Tibial artery (tissue), 4 donors: ENCODE measurements at regions not wholly inside any gene's neighbourhood (a gene's known extent, or its start where the extent isn't known, plus 50 kb on each side); places are given as distances from the start of the nearest gene placed in this dataset.

Source experiments
- DNase-seq, 2 donors: peaks; one replicate each; pipeline ENCODE4 v3.0.0-alpha.2; 2019
- H3K27ac ChIP-seq, 2 donors: fragments of 200-600 bp; sonication (generic) in 1 of 2; 1 replicate in 1 of 2; 2 replicates in 1 of 2; pipeline ENCODE4 v1.5.1; 2018 to 2019; ENCODE audit warnings: mild to moderate bottlenecking in 1 of 2
- H3K27me3 ChIP-seq, 2 donors: fragments of 200-600 bp; sonication (generic) in 1 of 2; one replicate each; pipeline versions ENCODE4 v1.5.1 to v1.6.0; 2016 to 2019
- H3K36me3 ChIP-seq, 3 donors: fragments of 200-600 bp; sonication (generic) in 2 of 3; one replicate each; pipeline ENCODE4 v1.5.1; 2016 to 2019; ENCODE audit warnings: mild to moderate bottlenecking in 2 of 3
- H3K4me1 ChIP-seq, 4 donors: fragments of 200-600 bp; sonication (generic) in 2 of 4; 1 replicate in 3 of 4; 2 replicates in 1 of 4; pipeline ENCODE4 v1.5.1; 2016 to 2019
- H3K4me3 ChIP-seq, 2 donors: fragments of 200-600 bp; sonication (generic) in 1 of 2; 1 replicate in 1 of 2; 2 replicates in 1 of 2; pipeline ENCODE4 v1.5.1; 2018 to 2019; ENCODE audit warnings: mild to moderate bottlenecking in 2 of 2
- H3K9me3 ChIP-seq, 3 donors: fragments of 200-600 bp; sonication (generic) in 1 of 3; one replicate each; pipeline ENCODE4 v1.5.1; 2016 to 2019
- intact Hi-C: fragments of 100-400 bp; cut with DNase I; formaldehyde crosslinking; loops from one replicate; pipeline ENCODE4 v1.15.0; 2023; ENCODE audit warnings: low total_unique reads
- TF ChIP-seq, protein P1 (sequence below), 2 experiments: fragments of 200-600 bp in 1 of 2; fragments of 450-650 bp in 1 of 2; IDR thresholded peaks; one replicate each; pipeline ENCODE4 v1.5.1; 2017 to 2019; ENCODE audit warnings: antibody characterized with exemption in 2 of 2, mild to moderate bottlenecking in 1 of 2, moderate library complexity in 1 of 2

DNA sequence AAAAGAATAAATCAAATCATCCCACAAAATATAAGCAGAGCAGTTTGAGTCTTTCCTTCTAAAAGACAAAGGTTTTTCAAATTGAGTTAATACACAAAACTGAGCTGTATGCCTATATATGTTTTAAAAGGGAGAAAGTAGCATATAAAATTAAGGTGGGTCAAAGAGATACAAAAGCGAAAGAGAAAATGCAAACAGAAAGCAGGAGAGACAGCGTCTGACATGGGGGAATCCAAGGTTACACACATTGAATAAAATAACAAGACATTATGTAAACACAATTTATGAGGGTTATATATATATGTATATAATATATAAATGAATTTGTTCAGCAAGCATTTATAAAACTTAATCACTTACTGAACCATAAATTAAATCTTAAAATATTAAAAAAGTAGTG, 276.1 kb upstream of the LCORL start:
- no peaks in the 10 kb centered on the region for H3K9me3 ChIP-seq
- intact Hi-C loops = no loop called here
- DNase-seq = no peak
- H3K27me3 ChIP-seq = no peaks in the 10 kb centered on the region
- TF ChIP-seq, protein P1, sequence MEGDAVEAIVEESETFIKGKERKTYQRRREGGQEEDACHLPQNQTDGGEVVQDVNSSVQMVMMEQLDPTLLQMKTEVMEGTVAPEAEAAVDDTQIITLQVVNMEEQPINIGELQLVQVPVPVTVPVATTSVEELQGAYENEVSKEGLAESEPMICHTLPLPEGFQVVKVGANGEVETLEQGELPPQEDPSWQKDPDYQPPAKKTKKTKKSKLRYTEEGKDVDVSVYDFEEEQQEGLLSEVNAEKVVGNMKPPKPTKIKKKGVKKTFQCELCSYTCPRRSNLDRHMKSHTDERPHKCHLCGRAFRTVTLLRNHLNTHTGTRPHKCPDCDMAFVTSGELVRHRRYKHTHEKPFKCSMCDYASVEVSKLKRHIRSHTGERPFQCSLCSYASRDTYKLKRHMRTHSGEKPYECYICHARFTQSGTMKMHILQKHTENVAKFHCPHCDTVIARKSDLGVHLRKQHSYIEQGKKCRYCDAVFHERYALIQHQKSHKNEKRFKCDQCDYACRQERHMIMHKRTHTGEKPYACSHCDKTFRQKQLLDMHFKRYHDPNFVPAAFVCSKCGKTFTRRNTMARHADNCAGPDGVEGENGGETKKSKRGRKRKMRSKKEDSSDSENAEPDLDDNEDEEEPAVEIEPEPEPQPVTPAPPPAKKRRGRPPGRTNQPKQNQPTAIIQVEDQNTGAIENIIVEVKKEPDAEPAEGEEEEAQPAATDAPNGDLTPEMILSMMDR (IDR thresholded peaks at IDR 0.05) = no peak
- no peaks in the 10 kb centered on the region for H3K4me1 ChIP-seq
- H3K27ac ChIP-seq = no peak overlapping the region
- H3K4me3 ChIP-seq = no peak overlapping the region
- H3K36me3 ChIP-seq = no peaks in the 10 kb centered on the region

DNA sequence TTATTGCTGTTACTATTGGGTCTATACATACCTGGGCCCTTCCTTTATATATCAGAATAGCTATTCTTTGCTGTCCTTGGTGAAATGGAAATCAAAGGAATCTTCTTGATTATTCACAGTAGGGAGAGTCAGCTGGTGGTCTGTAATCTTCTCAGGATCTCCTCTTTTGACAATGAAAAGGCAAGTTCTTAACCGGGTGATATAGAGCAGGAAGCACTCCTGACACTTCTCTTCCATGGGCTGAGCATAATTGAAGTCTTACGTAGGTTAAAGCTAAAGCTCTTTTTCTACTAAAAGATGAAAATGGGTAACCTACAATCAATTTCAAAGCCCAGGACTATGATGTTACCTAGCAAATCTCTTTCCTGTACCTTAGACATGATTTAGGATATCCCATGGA, 274.9 kb upstream of the LCORL start:
- no peak for DNase-seq
- Histone ChIP-seq H3K9me3 (no peaks in the 10 kb centered on the region), H3K4me3 (no peak overlapping the region), H3K27ac (no peak overlapping the region), H3K36me3 (no peaks in the 10 kb centered on the region), H3K4me1 (no peaks in the 10 kb centered on the region), H3K27me3 (no peaks in the 10 kb centered on the region)
- intact Hi-C loops = no loop called here
- TF ChIP-seq, protein P1 (IDR thresholded peaks at IDR 0.05) = no peak

DNA sequence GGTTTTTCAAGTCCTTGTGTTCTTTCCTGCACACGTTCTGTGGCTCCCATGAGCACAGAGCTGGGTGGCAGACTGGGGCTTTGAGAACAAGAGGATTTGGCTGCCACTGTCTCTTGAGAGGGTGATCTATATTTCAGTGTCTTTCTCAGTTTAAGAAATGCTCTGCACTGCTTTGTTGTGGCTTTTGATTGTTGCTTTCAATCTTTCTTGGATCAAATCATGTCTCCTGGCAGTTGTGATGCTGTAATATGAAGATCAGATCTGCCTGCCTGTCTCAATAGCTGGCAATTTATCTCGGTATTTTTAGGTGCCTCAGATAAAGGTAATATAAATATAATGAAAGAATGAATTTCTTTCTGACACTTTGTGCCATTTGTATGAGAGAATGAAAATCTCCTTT, 273.3 kb upstream of the LCORL start:
- H3K27ac ChIP-seq = no peak overlapping the region
- TF ChIP-seq, protein P1 (IDR thresholded peaks at IDR 0.05) = no peak
- no peaks in the 10 kb centered on the region for H3K9me3 ChIP-seq
- no peak overlapping the region for H3K4me3 ChIP-seq
- no peaks in the 10 kb centered on the region for H3K4me1 ChIP-seq
- H3K27me3 ChIP-seq = no peaks in the 10 kb centered on the region
- intact Hi-C loops = no loop called here
- no peak for DNase-seq
- H3K36me3 ChIP-seq = no peaks in the 10 kb centered on the region

DNA sequence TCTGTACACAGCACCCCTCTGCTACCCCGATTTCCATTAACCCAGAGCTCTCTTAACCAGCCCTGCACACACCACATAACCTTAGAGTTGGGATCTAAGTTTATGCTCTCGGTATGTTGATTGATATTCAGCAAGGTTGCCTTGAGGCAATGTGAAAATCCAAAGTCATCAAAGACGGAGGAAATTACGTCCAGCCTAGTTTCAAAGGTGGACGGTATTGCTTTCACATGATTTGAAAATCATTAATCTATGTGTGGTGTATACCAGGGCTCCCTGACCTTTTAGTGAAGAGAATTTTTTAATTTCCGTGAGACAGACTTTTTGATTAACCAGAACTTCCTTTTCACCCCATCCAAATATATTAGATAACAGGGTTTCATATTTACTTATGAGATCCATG, 272.5 kb upstream of the LCORL start:
- TF ChIP-seq, protein P1 (IDR thresholded peaks at IDR 0.05) = no peak
- no peak for DNase-seq
- Histone ChIP-seq H3K4me1 (no peaks in the 10 kb centered on the region), H3K9me3 (no peaks in the 10 kb centered on the region), H3K27ac (no peak overlapping the region), H3K36me3 (no peaks in the 10 kb centered on the region), H3K27me3 (no peaks in the 10 kb centered on the region), H3K4me3 (no peak overlapping the region)
- intact Hi-C loops = no loop called here

DNA sequence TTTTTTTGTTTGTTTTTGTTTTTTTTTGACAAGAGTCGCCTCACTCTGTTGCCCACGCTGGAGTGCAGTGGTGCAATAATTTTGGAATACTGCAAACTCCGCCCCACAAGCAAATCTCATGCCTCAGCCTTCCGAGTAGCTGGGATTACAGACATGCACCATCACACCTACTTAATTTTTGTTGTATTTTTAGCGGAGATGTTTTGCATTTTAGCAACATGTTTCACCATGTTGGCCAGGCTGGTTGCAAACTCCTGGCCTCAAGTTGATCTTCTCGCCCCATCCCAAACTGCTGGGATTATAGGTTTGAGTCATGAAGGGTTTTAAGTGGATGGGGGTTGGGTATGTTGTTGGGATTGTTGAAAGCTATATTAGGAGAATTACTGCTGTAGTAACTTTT, 270.9 kb upstream of the LCORL start:
- no peaks in the 10 kb centered on the region for H3K9me3 ChIP-seq
- H3K36me3 ChIP-seq = no peaks in the 10 kb centered on the region
- no peak overlapping the region for H3K4me3 ChIP-seq
- no peak for DNase-seq
- H3K27ac ChIP-seq = no peak overlapping the region
- no peaks in the 10 kb centered on the region for H3K4me1 ChIP-seq
- no peaks in the 10 kb centered on the region for H3K27me3 ChIP-seq
- TF ChIP-seq, protein P1 (IDR thresholded peaks at IDR 0.05) = no peak
- intact Hi-C loops = no loop called here

DNA sequence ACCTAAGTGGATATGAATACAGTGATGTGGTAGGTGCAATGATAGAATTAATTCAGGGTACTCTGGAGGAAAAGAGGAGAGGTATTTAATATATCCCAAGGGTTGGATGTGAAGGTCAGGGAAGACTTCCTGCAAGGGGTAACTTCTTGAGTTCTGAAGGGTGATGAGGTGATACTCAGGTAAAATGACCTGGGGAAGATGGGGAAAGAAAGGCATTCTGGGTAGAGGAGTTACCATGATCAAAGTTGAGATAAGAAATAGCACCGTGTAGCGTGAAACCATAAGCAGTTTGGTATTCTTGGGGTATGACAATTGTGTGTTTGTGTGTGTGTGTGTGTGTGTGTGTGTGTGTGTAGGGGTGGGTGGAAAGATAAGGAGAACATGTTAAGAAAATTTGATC, 270.4 kb upstream of the LCORL start:
- H3K27ac ChIP-seq = no peak overlapping the region
- H3K4me3 ChIP-seq = no peak overlapping the region
- intact Hi-C loops = no loop called here
- TF ChIP-seq, protein P1 (IDR thresholded peaks at IDR 0.05) = no peak
- H3K27me3 ChIP-seq = no peaks in the 10 kb centered on the region
- no peaks in the 10 kb centered on the region for H3K9me3 ChIP-seq
- H3K36me3 ChIP-seq = no peaks in the 10 kb centered on the region
- H3K4me1 ChIP-seq = no peaks in the 10 kb centered on the region
- DNase-seq = no peak
